ENCODE measurements at regions not wholly inside any gene's neighbourhood (a gene's known extent, or its start where the extent isn't known, plus 50 kb on each side); places are given as distances from the start of the nearest gene placed in this dataset.
"Not testable (repeated sequence)": the region's sequence is repeated elsewhere in the genome, so short reads cannot be mapped to it uniquely, and the experiment has no call there.

- Mint-ChIP-seq H3K27me3 (ENCODE audit: low read depth, unreplicated experiment) (no peaks in the 10 kb centered on the region), H3K36me3 (ENCODE audit: low read depth, unreplicated experiment) (no peaks in the 10 kb centered on the region), H3K4me3 (ENCODE audit: unreplicated experiment) (no peak overlapping the region), H3K9me3 (ENCODE audit: unreplicated experiment) (no peaks in the 10 kb centered on the region), H3K4me1 (ENCODE audit: low read depth, unreplicated experiment) (no peaks in the 10 kb centered on the region), H3K27ac (ENCODE audit: unreplicated experiment) (no peak overlapping the region)
- no peaks in the 10 kb centered on the region for H3K36me3 ChIP-seq (ENCODE audit: insufficient read depth, low read length)
- no peak overlapping the region for H3K27ac ChIP-seq (ENCODE audit: low read depth, low read length)
- no peaks in the 10 kb centered on the region for H3K27me3 ChIP-seq (ENCODE audit: insufficient read depth, low read length)
- H3K9ac ChIP-seq (ENCODE audit: low read length) = no peak overlapping the region
- FAIRE-seq (no peak), DNase-seq (ENCODE audit: low read depth) (no peak)
- no peaks in the 10 kb centered on the region for H4K20me1 ChIP-seq (ENCODE audit: insufficient read depth, low read length)
- H3K79me2 ChIP-seq (ENCODE audit: insufficient read depth, low read length) = no peaks in the 10 kb centered on the region
- no peaks in the 10 kb centered on the region for H3K4me1 ChIP-seq (ENCODE audit: insufficient read depth, low read length)
- H3K4me2 ChIP-seq (ENCODE audit: low read length) = no peak overlapping the region
- no peak overlapping the region for H2AFZ ChIP-seq (ENCODE audit: low read depth, low read length)
- TF ChIP-seq CTCF (IDR thresholded peaks at IDR 0.05; ENCODE audit: insufficient read depth, low read depth, low read length) (no peak), EZH2 (IDR thresholded peaks at IDR 0.05; ENCODE audit: insufficient read depth, low read length) (no peak)
- no peak overlapping the region for H3K4me3 ChIP-seq (ENCODE audit: insufficient read depth, low read depth, low read length)
- H3K9me3 ChIP-seq (ENCODE audit: insufficient read depth, low read depth, low read length) = no peaks in the 10 kb centered on the region
Observed at GRCh38 chr3:146701246-146701645, 96.1 kb upstream of the PLSCR5 start.

GRCh38 chr3:146700025-146700424 is 94.9 kb upstream of the PLSCR5 start:
- FAIRE-seq; H3K27me3 Mint-ChIP-seq (ENCODE audit: low read depth, unreplicated experiment); H3K4me3 Mint-ChIP-seq (ENCODE audit: unreplicated experiment); DNase-seq (ENCODE audit: low read depth); H3K79me2 ChIP-seq (ENCODE audit: insufficient read depth, low read length); H3K4me1 ChIP-seq (ENCODE audit: insufficient read depth, low read length); H3K4me1 Mint-ChIP-seq (ENCODE audit: low read depth, unreplicated experiment); H3K27ac ChIP-seq (ENCODE audit: low read depth, low read length); H3K27me3 ChIP-seq (ENCODE audit: insufficient read depth, low read length); H3K9me3 ChIP-seq (ENCODE audit: insufficient read depth, low read depth, low read length); H3K9ac ChIP-seq (ENCODE audit: low read length); H3K27ac Mint-ChIP-seq (ENCODE audit: unreplicated experiment); H3K9me3 Mint-ChIP-seq (ENCODE audit: unreplicated experiment); H3K4me2 ChIP-seq (ENCODE audit: low read length); H3K4me3 ChIP-seq (ENCODE audit: insufficient read depth, low read depth, low read length); H3K36me3 ChIP-seq (ENCODE audit: insufficient read depth, low read length); H2AFZ ChIP-seq (ENCODE audit: low read depth, low read length); H3K36me3 Mint-ChIP-seq (ENCODE audit: low read depth, unreplicated experiment); H4K20me1 ChIP-seq (ENCODE audit: insufficient read depth, low read length): not testable (repeated sequence)

- H3K4me1 Mint-ChIP-seq (ENCODE audit: low read depth, unreplicated experiment) = no peaks in the 10 kb centered on the region
- no peaks in the 10 kb centered on the region for H3K27me3 Mint-ChIP-seq (ENCODE audit: low read depth, unreplicated experiment)
- Histone ChIP-seq H3K79me2 (ENCODE audit: insufficient read depth, low read length) (no peaks in the 10 kb centered on the region), H3K4me3 (ENCODE audit: insufficient read depth, low read depth, low read length) (no peak overlapping the region), H4K20me1 (ENCODE audit: insufficient read depth, low read length) (no peaks in the 10 kb centered on the region), H3K4me1 (ENCODE audit: insufficient read depth, low read length) (no peaks in the 10 kb centered on the region), H3K27me3 (ENCODE audit: insufficient read depth, low read length) (no peaks in the 10 kb centered on the region), H3K27ac (ENCODE audit: low read depth, low read length) (no peak overlapping the region), H2AFZ (ENCODE audit: low read depth, low read length) (no peak overlapping the region), H3K36me3 (ENCODE audit: insufficient read depth, low read length) (no peaks in the 10 kb centered on the region), H3K4me2 (ENCODE audit: low read length) (no peak overlapping the region), H3K9me3 (ENCODE audit: insufficient read depth, low read depth, low read length) (no peaks in the 10 kb centered on the region), H3K9ac (ENCODE audit: low read length) (no peak overlapping the region)
- no peaks in the 10 kb centered on the region for H3K36me3 Mint-ChIP-seq (ENCODE audit: low read depth, unreplicated experiment)
- FAIRE-seq (no peak), DNase-seq (ENCODE audit: low read depth) (no peak)
- no peak overlapping the region for H3K4me3 Mint-ChIP-seq (ENCODE audit: unreplicated experiment)
- H3K27ac Mint-ChIP-seq (ENCODE audit: unreplicated experiment) = no peak overlapping the region
- no peaks in the 10 kb centered on the region for H3K9me3 Mint-ChIP-seq (ENCODE audit: unreplicated experiment)
- TF ChIP-seq EZH2 (IDR thresholded peaks at IDR 0.05; ENCODE audit: insufficient read depth, low read length) = no peak
- TF ChIP-seq CTCF (IDR thresholded peaks at IDR 0.05; ENCODE audit: insufficient read depth, low read depth, low read length) = no peak
Observed at GRCh38 chr3:146692254-146692653, 87.1 kb upstream of the PLSCR5 start.
